K562 (cell line): ENCODE measurements at regions not wholly inside any gene's neighbourhood (a gene's known extent, or its start where the extent isn't known, plus 50 kb on each side); places are given as distances from the start of the nearest gene placed in this dataset.

Experiments
- ATAC-seq: fragments of 200-7000 bp; cut with Tn5 transposase; 3 replicates; pipeline ENCODE4 v1.9.1; 2020; ENCODE audit warnings: moderate library complexity
- BruUV-seq: library from RNA; stranded (reverse); fragments of 400-500 nt; replicated peaks from 2 replicates; lab custom pipeline; 2021; lab: Mats Ljungman, UMichigan
- CTCF ChIA-PET: fragments of 300-600 bp; formaldehyde crosslinking; extraction: SDS; loops from one replicate; lab custom pipeline; 2021; ENCODE audit warnings: low intra/inter-chr PET ratio; lab: Yijun Ruan, JAX
- POLR2A ChIA-PET: fragments of 300-600, 350-650 bp; sonication (Branson Sonifier 250); formaldehyde crosslinking; extraction: SDS; loops from one replicate; lab custom pipeline; 2021; ENCODE audit warnings: antibody characterized with exemption, inconsistent platforms; lab: Yijun Ruan, JAX
- DNase-seq, 4 experiments: peaks; one replicate each; pipeline versions ENCODE4 v3.0.0 to v3.0.0-alpha.2; 2011 to 2018; ENCODE audit warnings: low spot score in 3 of 4, mixed read lengths in 3 of 4; ENCODE audit errors: extremely low read depth in 1 of 4
- FAIRE-seq: peaks from 2 replicates; lab custom pipeline; 2011; peaks lifted over from hg19 to GRCh38; lab: Jason Lieb, UNC
- H2AFZ ChIP-seq: 2 replicates; pipeline ENCODE4 v1.6.0; 2011; ENCODE audit warnings: low read depth, low read length, control low read depth, inconsistent platforms
- H3K27ac ChIP-seq: fragments of 200-600 bp; 3 replicates; pipeline ENCODE4 v1.8.0; 2011; ENCODE audit warnings: low read depth, mild to moderate bottlenecking, control low read depth, inconsistent platforms, low read length, moderate library complexity, mixed read lengths; ENCODE audit errors: extremely low read depth
- H3K27me3 ChIP-seq, 2 experiments: fragments of 300-600 bp in 1 of 2; 2 replicates in 1 of 2; 3 replicates in 1 of 2; pipeline versions ENCODE4 v1.6.0 to v1.8.0; 2011; ENCODE audit warnings: inconsistent platforms in 2 of 2, low read length in 2 of 2, mild to moderate bottlenecking in 1 of 2, mixed read lengths in 1 of 2, moderate library complexity in 1 of 2; ENCODE audit not compliant: control insufficient read depth in 2 of 2, insufficient read depth in 2 of 2
- H3K36me3 ChIP-seq: fragments of 300-600 bp; 3 replicates; pipeline ENCODE4 v1.8.0; 2011; ENCODE audit warnings: mild to moderate bottlenecking, low read length, inconsistent platforms; ENCODE audit not compliant: control insufficient read depth, insufficient read depth
- H3K4me1 ChIP-seq, 2 experiments: fragments of 200-600 bp in 1 of 2; replicated peaks in 1 of 2; 2 replicates in 1 of 2; 3 replicates in 1 of 2; pipeline versions ENCODE4 v1.5.1 to v1.8.0; 2011; ENCODE audit warnings: inconsistent platforms in 2 of 2, low read length in 2 of 2, mild to moderate bottlenecking in 1 of 2, mixed read lengths in 1 of 2, moderate library complexity in 1 of 2; ENCODE audit not compliant: control insufficient read depth in 2 of 2, insufficient read depth in 2 of 2
- H3K4me2 ChIP-seq: 2 replicates; pipeline ENCODE4 v1.6.1; 2011; ENCODE audit warnings: low read length, control low read depth, inconsistent platforms, mixed read lengths; ENCODE audit not compliant: insufficient read depth
- H3K4me3 ChIP-seq: fragments of 200-600 bp; sonication (generic), shearing (Covaris generic); 2 replicates; pipeline ENCODE4 v1.5.1; 2016; ENCODE audit warnings: control low read depth, inconsistent platforms
- H3K79me2 ChIP-seq: fragments of 200-600 bp; 3 replicates; pipeline ENCODE4 v1.8.0; 2011; ENCODE audit warnings: low read length, inconsistent platforms; ENCODE audit not compliant: control insufficient read depth, insufficient read depth
- H3K9ac ChIP-seq, 2 experiments: 2 replicates each; pipeline versions ENCODE4 v1.6.0 to v1.6.1; 2011; ENCODE audit warnings: low read depth in 2 of 2, low read length in 2 of 2, control low read depth in 1 of 2, inconsistent platforms in 1 of 2, mild to moderate bottlenecking in 1 of 2, mixed read lengths in 1 of 2; ENCODE audit not compliant: insufficient read depth in 1 of 2
- H3K9me1 ChIP-seq: one replicate; pipeline ENCODE4 v1.6.0; 2011; ENCODE audit warnings: inconsistent platforms, mild to moderate bottlenecking, low read length, moderate library complexity; ENCODE audit not compliant: control insufficient read depth, insufficient read depth
- H3K9me3 ChIP-seq: replicated peaks from 2 replicates; pipeline ENCODE4 v1.5.1; 2011; ENCODE audit warnings: low read depth, low read length, inconsistent platforms; ENCODE audit not compliant: control insufficient read depth, insufficient read depth
- H4K20me1 ChIP-seq: replicated peaks from 2 replicates; pipeline ENCODE4 v1.6.1; 2011; ENCODE audit warnings: low read length, inconsistent platforms, mixed read lengths; ENCODE audit not compliant: control insufficient read depth, insufficient read depth
- AFF4 ChIP-seq: sonication (generic); formaldehyde crosslinking; IDR thresholded peaks from 2 replicates; pipeline ENCODE4 v1.8.0; 2023; ENCODE audit warnings: mild to moderate bottlenecking, missing genetic modification reagents
- CBFA2T2 ChIP-seq: fragments of 450-650 bp; conservative IDR thresholded peaks from 2 replicates; pipeline ENCODE4 v1.6.1; 2017; ENCODE audit warnings: mild to moderate bottlenecking
- CREB1 ChIP-seq, 2 experiments: sonication (generic) in 1 of 2; formaldehyde crosslinking in 1 of 2; IDR thresholded peaks; 2 replicates each; pipeline versions ENCODE4 v1.6.1 to v1.8.0; 2012 to 2022; ENCODE audit warnings: inconsistent platforms in 1 of 2, mild to moderate bottlenecking in 1 of 2, missing genetic modification reagents in 1 of 2, moderate library complexity in 1 of 2
- NFIC ChIP-seq: fragments of 450-650 bp; IDR thresholded peaks from 2 replicates; pipeline ENCODE4 v1.6.1; 2017; ENCODE audit warnings: mild to moderate bottlenecking, inconsistent platforms
- PYGO2 ChIP-seq: fragments of 450-650 bp; IDR thresholded peaks from 2 replicates; pipeline ENCODE4 v1.6.1; 2016; ENCODE audit warnings: mild to moderate bottlenecking, missing genetic modification characterization, moderate library complexity, missing compliant biosample characterization
- SREBF1 ChIP-seq: fragments of 150-350 bp; IDR thresholded peaks from 2 replicates; pipeline ENCODE4 v1.6.1; 2014; ENCODE audit warnings: antibody characterized with exemption, low read depth, low read length, borderline replicate concordance
- ZFX ChIP-seq: sonication (generic); formaldehyde crosslinking; IDR thresholded peaks from 2 replicates; pipeline ENCODE4 v1.8.0; 2022; ENCODE audit warnings: mild to moderate bottlenecking, missing genetic modification reagents, moderate library complexity
- ZNF3 ChIP-seq: fragments of 250-450 bp; sonication (Bioruptor Pico); IDR thresholded peaks from 2 replicates; pipeline ENCODE4 v1.5.0; 2021; ENCODE audit warnings: mild to moderate bottlenecking, moderate library complexity
- ZNF695 ChIP-seq: fragments of 450-650 bp; formaldehyde crosslinking; IDR thresholded peaks from 2 replicates; pipeline ENCODE4 v1.4.0; 2020; ENCODE audit warnings: mild to moderate bottlenecking, moderate library complexity
- WGBS: fragments of 100-300 bp; shearing (Covaris generic); methylation state at CpG from one replicate; pipeline ENCODE4 v1.1.6; 2016; ENCODE audit warnings: low coverage, mixed read lengths; ENCODE audit not compliant: insufficient coverage; ENCODE audit errors: missing lambda C conversion rate; 5-methylcytosine and 5-hydroxymethylcytosine counted together
- in situ Hi-C: fragments of 300-500 bp; cut with MboI; formaldehyde crosslinking; loops from 4 replicates; pipeline ENCODE4 v1.15.0; 2018; ENCODE audit warnings: inconsistent platforms, mixed read lengths
- intact Hi-C: fragments of 100-400 bp; cut with micrococcal nuclease; formaldehyde crosslinking; loops from 2 replicates; pipeline ENCODE4 v1.14.2; 2022
- TF ChIP-seq, protein P1 (sequence below): fragments of 250-450 bp; sonication (Bioruptor Pico); IDR thresholded peaks from 2 replicates; pipeline ENCODE4 v1.4.0; 2020; ENCODE audit warnings: mild to moderate bottlenecking, moderate library complexity
- TF ChIP-seq, protein P2 (sequence below): fragments of 250-450 bp; sonication (Bioruptor Pico); IDR thresholded peaks from 2 replicates; pipeline ENCODE4 v1.8.0; 2021; ENCODE audit warnings: borderline replicate concordance, mild to moderate bottlenecking, moderate library complexity; ENCODE audit not compliant: poor library complexity, severe bottlenecking
- TF ChIP-seq, protein P3 (sequence below): fragments of 250-450 bp; sonication (Bioruptor Pico); IDR thresholded peaks from 2 replicates; pipeline ENCODE4 v1.8.0; 2021; ENCODE audit warnings: mild to moderate bottlenecking, moderate library complexity
- TF ChIP-seq, protein P4 (sequence below): sonication (generic); formaldehyde crosslinking; IDR thresholded peaks from 2 replicates; pipeline ENCODE4 v1.8.0; 2022; ENCODE audit warnings: mild to moderate bottlenecking, missing genetic modification reagents

GRCh38 chr10:127812041-127812440 lies 75.1 kb downstream of the FOXI2 start:
- DNase-seq (no peak), ATAC-seq (no peak), FAIRE-seq (no peak)
- no peak overlapping the region for H3K9ac ChIP-seq
- POLR2A ChIA-PET = no interaction called here
- no peaks in the 10 kb centered on the region for H3K9me3 ChIP-seq
- no peaks in the 10 kb centered on the region for H3K9me1 ChIP-seq
- no peak overlapping the region for H3K4me3 ChIP-seq
- no peaks in the 10 kb centered on the region for H3K4me1 ChIP-seq
- BruUV-seq = no TSS peak
- CTCF ChIA-PET = no interaction called here
- WGBS = 0% methylated on average over 1 of the region's 2 CpGs
- no peak overlapping the region for H3K4me2 ChIP-seq
- H3K27me3 ChIP-seq = no peaks in the 10 kb centered on the region
- in situ Hi-C loops (no loop called here), intact Hi-C loops (no loop called here)
- no peaks in the 10 kb centered on the region for H3K36me3 ChIP-seq
- no peaks in the 10 kb centered on the region for H3K79me2 ChIP-seq
- H2AFZ ChIP-seq = no peak overlapping the region
- H4K20me1 ChIP-seq = no peaks in the 10 kb centered on the region
- H3K27ac ChIP-seq = no peak overlapping the region
- TF ChIP-seq AFF4 (CRISPR knock-in tag) = no peak
- TF ChIP-seq SREBF1 = no peak
- TF ChIP-seq PYGO2 (tag) = no peak
- TF ChIP-seq, protein P1, sequence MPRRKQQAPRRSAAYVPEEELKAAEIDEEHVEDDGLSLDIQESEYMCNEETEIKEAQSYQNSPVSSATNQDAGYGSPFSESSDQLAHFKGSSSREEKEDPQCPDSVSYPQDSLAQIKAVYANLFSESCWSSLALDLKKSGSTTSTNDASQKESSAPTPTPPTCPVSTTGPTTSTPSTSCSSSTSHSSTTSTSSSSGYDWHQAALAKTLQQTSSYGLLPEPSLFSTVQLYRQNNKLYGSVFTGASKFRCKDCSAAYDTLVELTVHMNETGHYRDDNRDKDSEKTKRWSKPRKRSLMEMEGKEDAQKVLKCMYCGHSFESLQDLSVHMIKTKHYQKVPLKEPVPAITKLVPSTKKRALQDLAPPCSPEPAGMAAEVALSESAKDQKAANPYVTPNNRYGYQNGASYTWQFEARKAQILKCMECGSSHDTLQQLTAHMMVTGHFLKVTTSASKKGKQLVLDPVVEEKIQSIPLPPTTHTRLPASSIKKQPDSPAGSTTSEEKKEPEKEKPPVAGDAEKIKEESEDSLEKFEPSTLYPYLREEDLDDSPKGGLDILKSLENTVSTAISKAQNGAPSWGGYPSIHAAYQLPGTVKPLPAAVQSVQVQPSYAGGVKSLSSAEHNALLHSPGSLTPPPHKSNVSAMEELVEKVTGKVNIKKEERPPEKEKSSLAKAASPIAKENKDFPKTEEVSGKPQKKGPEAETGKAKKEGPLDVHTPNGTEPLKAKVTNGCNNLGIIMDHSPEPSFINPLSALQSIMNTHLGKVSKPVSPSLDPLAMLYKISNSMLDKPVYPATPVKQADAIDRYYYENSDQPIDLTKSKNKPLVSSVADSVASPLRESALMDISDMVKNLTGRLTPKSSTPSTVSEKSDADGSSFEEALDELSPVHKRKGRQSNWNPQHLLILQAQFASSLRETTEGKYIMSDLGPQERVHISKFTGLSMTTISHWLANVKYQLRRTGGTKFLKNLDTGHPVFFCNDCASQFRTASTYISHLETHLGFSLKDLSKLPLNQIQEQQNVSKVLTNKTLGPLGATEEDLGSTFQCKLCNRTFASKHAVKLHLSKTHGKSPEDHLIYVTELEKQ (CRISPR knock-in tag) = no peak
- TF ChIP-seq, protein P2, sequence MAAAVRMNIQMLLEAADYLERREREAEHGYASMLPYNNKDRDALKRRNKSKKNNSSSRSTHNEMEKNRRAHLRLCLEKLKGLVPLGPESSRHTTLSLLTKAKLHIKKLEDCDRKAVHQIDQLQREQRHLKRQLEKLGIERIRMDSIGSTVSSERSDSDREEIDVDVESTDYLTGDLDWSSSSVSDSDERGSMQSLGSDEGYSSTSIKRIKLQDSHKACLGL = no peak
- no peak for TF ChIP-seq ZFX
- TF ChIP-seq, protein P3, sequence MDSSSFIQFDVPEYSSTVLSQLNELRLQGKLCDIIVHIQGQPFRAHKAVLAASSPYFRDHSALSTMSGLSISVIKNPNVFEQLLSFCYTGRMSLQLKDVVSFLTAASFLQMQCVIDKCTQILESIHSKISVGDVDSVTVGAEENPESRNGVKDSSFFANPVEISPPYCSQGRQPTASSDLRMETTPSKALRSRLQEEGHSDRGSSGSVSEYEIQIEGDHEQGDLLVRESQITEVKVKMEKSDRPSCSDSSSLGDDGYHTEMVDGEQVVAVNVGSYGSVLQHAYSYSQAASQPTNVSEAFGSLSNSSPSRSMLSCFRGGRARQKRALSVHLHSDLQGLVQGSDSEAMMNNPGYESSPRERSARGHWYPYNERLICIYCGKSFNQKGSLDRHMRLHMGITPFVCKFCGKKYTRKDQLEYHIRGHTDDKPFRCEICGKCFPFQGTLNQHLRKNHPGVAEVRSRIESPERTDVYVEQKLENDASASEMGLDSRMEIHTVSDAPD (CRISPR knock-in tag) = no peak
- TF ChIP-seq ZNF695 = no peak
- TF ChIP-seq CREB1 (IDR thresholded peaks at IDR 0.05) = no peak
- no peak for TF ChIP-seq CREB1 (CRISPR knock-in tag; IDR thresholded peaks at IDR 0.05)
- no peak for TF ChIP-seq NFIC
- TF ChIP-seq, protein P4, sequence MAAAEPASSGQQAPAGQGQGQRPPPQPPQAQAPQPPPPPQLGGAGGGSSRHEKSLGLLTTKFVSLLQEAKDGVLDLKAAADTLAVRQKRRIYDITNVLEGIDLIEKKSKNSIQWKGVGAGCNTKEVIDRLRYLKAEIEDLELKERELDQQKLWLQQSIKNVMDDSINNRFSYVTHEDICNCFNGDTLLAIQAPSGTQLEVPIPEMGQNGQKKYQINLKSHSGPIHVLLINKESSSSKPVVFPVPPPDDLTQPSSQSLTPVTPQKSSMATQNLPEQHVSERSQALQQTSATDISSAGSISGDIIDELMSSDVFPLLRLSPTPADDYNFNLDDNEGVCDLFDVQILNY = no peak
- no peak for TF ChIP-seq CBFA2T2
- TF ChIP-seq ZNF3 (CRISPR knock-in tag) = no peak
